Spleen (tissue), 7 donors: ENCODE measurements at regions not wholly inside any gene's neighbourhood (a gene's known extent, or its start where the extent isn't known, plus 50 kb on each side); places are given as distances from the start of the nearest gene placed in this dataset.

Experiments used
- CTCF ChIP-seq, 11 experiments: fragments of 200-600 bp in 7 of 11; fragments of 450-650 bp in 4 of 11; sonication (generic) in 4 of 11; IDR thresholded peaks in 8 of 11; conservative IDR thresholded peaks in 3 of 11; 1 replicate in 7 of 11; 2 replicates in 4 of 11; pipeline versions ENCODE4 v1.4.0 to v1.8.0; 2016 to 2021; ENCODE audit warnings: antibody characterized with exemption in 11 of 11, inconsistent platforms in 4 of 11, mild to moderate bottlenecking in 1 of 11
- POLR2AphosphoS5 ChIP-seq, 3 donors: sonication (generic); formaldehyde crosslinking; IDR thresholded peaks; one replicate each; pipeline ENCODE4 v1.5.1; 2017; ENCODE audit warnings: antibody characterized with exemption in 3 of 3
- donor health status: DM: no; HTN: no; CAD: no; lungs with moderate emphysema.
- donor health status: DM: no; HTN: no; CAD: no.
- donor health status: DM: no; HTN: no; CAD: no.

- no peak for TF ChIP-seq CTCF (IDR thresholded peaks at IDR 0.05 in 8 of 11, conservative IDR thresholded peaks at IDR 0.05 in 3 of 11)
- no peak for TF ChIP-seq POLR2AphosphoS5 (IDR thresholded peaks at IDR 0.05)
These were observed 180.7 kb upstream of the PRICKLE1 start for GRCh38 chr12:42770261-42770660.
